ENCODE measurements at regions not wholly inside any gene's neighbourhood (a gene's known extent, or its start where the extent isn't known, plus 50 kb on each side); places are given as distances from the start of the nearest gene placed in this dataset.

DNA sequence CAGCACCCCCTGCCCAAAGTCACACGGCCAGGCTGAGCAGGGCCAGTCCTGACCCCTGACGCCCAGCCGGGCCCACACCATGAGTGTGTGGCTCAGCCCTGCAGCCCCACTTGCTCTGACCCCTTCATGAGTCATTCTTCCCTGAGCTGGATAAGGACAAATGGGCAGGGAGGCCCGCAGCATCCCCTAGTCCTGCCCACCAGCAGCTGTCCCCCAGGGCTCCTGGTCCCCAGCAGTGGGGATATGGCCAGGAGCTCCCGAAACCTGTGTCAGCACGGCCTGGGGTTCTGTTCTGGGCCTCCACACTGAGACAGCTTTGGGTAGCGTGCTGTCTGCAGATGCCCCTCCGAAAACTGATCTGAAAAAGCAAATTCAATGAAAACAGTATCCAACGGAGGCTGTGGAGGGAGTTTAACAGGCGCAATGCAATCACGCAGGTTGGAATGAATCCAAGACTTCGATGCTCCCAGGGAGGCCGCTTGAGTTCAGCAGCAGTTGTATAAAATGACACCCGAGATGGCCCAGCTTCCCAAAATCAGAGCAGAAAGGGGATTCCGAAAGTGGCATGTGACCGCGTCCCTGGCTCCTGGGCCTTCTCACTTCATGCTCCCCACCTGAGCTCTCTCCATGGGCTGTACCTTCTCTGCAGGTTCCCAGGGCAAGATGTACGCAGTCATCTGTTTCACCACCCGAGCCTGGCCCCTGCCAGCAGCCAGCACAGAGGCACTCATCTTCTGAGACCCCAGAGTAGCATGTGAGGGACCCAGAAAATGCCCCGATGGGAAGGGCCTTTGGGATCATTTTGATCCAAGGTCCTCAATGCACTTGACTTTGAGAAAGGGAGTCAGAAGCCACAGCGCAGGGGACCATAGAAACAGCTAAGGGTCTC is 214.1 kb downstream of the USP6NL start:
- WGBS (ENCODE audit: insufficient coverage), result 96% methylated on average over 21 of the region's 21 CpGs
- peaks cover 17% of the 10 kb centered on the region for H3K4me1 Mint-ChIP-seq
- CTCF ChIA-PET, result no interaction called here

More for the DNA sequence above, 214.1 kb downstream of the USP6NL start:
- no peaks in the 10 kb centered on the region for H3K9me3 Mint-ChIP-seq (ENCODE audit: insufficient read depth)
- Histone ChIP-seq H3K36me3 (replicated peaks in 1 of 2; ENCODE audit: control extremely low read depth in 1 of 2, control insufficient read depth in 1 of 2, extremely low read depth in 1 of 2, insufficient read depth in 2 of 2, low read length in 1 of 2) (no peaks in the 10 kb centered on the region), H3K4me3 (ENCODE audit: control extremely low read depth in 1 of 5, extremely low read depth in 1 of 5, insufficient read depth in 1 of 5, low read depth in 2 of 5, low read length in 4 of 5) (no peak overlapping the region), H3K4me2 (replicated peaks; ENCODE audit: low read depth, low read length, poor library complexity, severe bottlenecking) (no peak overlapping the region), H3K9me3 (ENCODE audit: control extremely low read depth in 1 of 3, control insufficient read depth in 2 of 3, insufficient read depth in 1 of 3, low read length in 2 of 3) (peaks cover 0 to under 1% (median 0%) of the 10 kb centered on the region in 3 donors), H2AFZ (ENCODE audit: insufficient read depth, low read depth, low read length, poor library complexity, severe bottlenecking) (no peak overlapping the region), H3K4me1 (ENCODE audit: control insufficient read depth in 2 of 2, insufficient read depth in 2 of 2, low read length in 2 of 2) (peaks cover 12 to 14% of the 10 kb centered on the region in 2 donors), H3K9ac (ENCODE audit: low read length) (no peak overlapping the region), H4K20me1 (ENCODE audit: control insufficient read depth, insufficient read depth, low read length, poor library complexity, severe bottlenecking) (no peaks in the 10 kb centered on the region), H3K27ac (ENCODE audit: low read length in 2 of 2) (no peak overlapping the region), H3K79me2 (ENCODE audit: control insufficient read depth, insufficient read depth, low read length) (no peaks in the 10 kb centered on the region), H3K27me3 (replicated peaks in 1 of 4; ENCODE audit: control extremely low read depth in 1 of 4, control insufficient read depth in 3 of 4, insufficient read depth in 4 of 4, low read length in 3 of 4) (no peaks in the 10 kb centered on the region)
- no peak overlapping the region for H3K27ac Mint-ChIP-seq
- H3K27me3 Mint-ChIP-seq, result peaks cover 8% of the 10 kb centered on the region
- no peak for DNase-seq
- POLR2A ChIA-PET, result no interaction called here
- intact Hi-C loops (cut with micrococcal nuclease), result no loop called here
- TF ChIP-seq, protein P1, sequence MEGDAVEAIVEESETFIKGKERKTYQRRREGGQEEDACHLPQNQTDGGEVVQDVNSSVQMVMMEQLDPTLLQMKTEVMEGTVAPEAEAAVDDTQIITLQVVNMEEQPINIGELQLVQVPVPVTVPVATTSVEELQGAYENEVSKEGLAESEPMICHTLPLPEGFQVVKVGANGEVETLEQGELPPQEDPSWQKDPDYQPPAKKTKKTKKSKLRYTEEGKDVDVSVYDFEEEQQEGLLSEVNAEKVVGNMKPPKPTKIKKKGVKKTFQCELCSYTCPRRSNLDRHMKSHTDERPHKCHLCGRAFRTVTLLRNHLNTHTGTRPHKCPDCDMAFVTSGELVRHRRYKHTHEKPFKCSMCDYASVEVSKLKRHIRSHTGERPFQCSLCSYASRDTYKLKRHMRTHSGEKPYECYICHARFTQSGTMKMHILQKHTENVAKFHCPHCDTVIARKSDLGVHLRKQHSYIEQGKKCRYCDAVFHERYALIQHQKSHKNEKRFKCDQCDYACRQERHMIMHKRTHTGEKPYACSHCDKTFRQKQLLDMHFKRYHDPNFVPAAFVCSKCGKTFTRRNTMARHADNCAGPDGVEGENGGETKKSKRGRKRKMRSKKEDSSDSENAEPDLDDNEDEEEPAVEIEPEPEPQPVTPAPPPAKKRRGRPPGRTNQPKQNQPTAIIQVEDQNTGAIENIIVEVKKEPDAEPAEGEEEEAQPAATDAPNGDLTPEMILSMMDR (IDR thresholded peaks at IDR 0.05), result no peak
- TF ChIP-seq EZH2 (IDR thresholded peaks at IDR 0.05; ENCODE audit: borderline replicate concordance, insufficient read depth, low read depth, low read length, poor library complexity, severe bottlenecking), result no peak
- H3K4me3 Mint-ChIP-seq, result no peak overlapping the region
- no peak for ATAC-seq (ENCODE audit: low read depth)
